ENCODE measurements at regions not wholly inside any gene's neighbourhood (a gene's known extent, or its start where the extent isn't known, plus 50 kb on each side); places are given as distances from the start of the nearest gene placed in this dataset.
"Not testable (repeated sequence)": the region's sequence is repeated elsewhere in the genome, so short reads cannot be mapped to it uniquely, and the experiment has no call there.

- DNase-seq (ENCODE audit: low read depth): no peak
Measured at GRCh38 chr3:158026236-158026635, 80.0 kb downstream of the SHOX2 start.

- DNase-seq (ENCODE audit: low read depth): not testable (repeated sequence)
Measured at GRCh38 chr3:158019897-158020296, 86.3 kb downstream of the SHOX2 start.

DNA sequence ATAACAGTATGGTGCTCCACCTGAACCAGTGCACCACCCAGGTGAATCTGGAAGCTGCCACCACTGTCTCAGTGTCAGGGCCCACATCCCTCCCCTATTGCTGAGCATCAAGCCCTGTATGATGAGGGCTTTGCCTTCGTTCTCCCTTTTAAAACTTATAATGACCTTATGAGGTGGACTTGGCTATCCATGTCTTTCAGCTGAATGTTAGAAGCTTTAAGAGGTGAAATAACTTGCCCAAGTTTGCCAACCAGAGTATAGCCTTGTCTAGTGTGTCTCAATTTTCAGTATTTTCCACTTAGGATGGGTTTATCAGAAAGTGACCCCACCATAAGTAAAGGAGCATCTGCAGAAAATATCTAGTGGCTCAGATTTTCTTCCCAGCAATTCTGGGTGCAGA is 87.8 kb downstream of the SHOX2 start:
- DNase-seq (ENCODE audit: low read depth): no peak

GRCh38 chr3:158012901-158013300 is 93.3 kb downstream of the SHOX2 start:
- DNase-seq (ENCODE audit: low read depth): no peak

DNA sequence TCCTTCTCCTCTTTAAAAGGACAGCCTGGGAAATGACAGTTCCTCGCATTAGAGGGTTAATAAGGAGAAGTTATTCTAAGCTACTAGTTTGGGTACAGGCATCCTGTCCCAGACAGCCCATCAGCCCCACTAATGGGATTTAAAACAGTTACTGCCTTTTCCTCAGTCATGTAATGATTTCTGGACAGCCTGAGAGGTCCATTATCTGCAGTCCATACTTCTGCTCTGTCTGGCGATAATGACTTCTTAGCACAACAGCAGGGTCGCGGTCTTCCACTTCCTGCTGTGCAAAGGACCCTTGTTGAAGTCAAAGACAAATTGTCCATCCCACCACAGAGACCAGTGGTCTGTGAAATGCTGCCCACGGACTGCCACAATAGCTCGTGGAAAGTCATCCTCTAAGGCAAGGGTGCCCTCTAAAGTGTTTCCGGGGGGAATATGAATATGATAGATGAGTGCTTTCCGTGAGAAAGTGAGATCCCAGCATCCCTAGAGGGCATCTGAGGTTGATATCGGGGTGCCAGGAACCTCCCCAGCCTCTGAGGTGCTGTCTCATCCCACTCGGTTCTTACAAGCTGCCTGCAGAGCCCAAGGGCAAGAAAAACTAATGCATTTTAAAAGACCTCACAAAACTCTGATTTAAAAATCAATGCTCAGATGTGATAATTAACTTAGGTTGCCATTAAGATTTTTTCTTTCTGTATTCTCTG is 100.7 kb downstream of the SHOX2 start:
- DNase-seq (ENCODE audit: low read depth): no peak

GRCh38 chr3:157999246-157999645 is 107.0 kb downstream of the SHOX2 start:
- no peak for DNase-seq (ENCODE audit: low read depth)

DNA sequence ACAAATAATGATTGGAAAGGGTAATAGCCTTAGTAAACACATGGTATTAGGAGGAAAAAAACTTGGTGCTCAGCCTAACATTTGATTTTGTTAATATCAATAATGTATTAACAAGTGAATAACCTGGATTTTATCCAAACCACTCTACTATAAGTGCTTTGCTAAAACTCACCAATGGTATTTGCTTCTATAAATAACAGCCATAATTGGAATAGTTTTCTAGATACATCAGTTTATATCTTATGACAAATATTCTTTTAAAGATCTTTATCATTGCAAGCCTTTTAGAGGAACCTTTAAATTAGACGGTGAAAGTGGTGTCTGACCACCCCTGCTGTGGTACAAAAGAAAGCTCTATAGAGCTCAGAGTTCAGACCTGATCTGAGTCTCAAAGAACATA is 123.9 kb downstream of the SHOX2 start:
- no peak for DNase-seq (ENCODE audit: low read depth)

DNA sequence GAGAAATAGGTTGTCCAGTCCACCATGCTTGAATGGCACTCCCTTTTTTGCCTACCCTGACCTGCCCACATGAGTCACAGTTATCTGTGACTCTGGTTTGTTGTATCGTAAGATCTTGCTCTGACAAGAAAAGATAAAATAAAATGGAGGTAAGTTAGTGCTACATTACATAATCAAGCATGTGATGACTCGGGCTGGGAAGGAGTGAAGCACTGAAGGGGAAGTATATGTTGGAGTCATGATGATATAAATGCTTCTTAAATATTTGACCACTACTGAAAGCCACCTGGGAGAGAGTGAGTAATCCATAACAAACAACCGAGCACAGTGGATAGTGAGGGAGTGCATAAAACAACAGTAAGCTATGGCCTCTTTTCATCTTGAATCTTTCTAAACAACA is 124.4 kb downstream of the SHOX2 start:
- DNase-seq (ENCODE audit: low read depth): no peak

DNA sequence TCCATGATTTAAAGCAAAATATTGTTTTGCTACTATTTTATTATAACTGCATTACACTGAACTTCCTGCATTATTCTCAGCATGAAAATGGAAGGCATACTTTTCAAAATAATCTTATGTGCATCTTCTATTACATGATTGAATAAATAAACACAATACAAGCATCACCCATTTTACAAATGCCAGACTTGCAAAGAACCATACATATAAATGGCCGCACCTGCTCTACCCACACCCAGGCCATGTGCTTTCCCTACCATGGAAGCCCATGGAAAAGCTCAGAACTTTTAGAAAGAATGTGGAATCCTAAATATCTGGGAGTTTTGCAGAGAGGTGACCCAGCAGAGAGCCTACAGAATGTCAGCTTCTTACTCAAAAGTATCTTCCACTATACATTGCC is 127.2 kb downstream of the SHOX2 start:
- no peak for DNase-seq (ENCODE audit: low read depth)

DNA sequence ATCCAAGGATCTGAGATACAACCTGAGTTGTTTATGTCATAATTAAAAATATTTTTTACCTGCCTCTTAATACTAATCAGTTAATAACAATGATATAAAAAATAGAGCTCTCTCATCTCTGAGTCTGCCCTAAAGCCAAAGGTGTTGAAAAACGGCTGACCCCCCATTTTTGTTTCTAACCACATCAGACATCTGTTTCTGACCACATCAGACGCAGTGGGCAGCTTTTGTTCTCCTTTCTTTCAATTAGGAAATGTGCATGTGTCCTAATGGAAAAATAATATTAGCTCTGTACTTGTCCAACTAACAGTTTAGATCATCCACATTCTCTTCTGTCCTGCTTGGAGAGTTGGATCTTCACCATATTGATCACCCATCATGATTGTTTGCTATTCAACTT is 144.6 kb downstream of the SHOX2 start:
- DNase-seq (ENCODE audit: low read depth): no peak

- no peak for DNase-seq (ENCODE audit: low read depth)
Measured at GRCh38 chr3:157958457-157958856, 147.8 kb downstream of the SHOX2 start.

GRCh38 chr3:157956850-157957249 is 149.4 kb downstream of the SHOX2 start:
- no peak for DNase-seq (ENCODE audit: low read depth)

GRCh38 chr3:157956176-157956575 is 150.0 kb downstream of the SHOX2 start:
- DNase-seq (ENCODE audit: low read depth): no peak

GRCh38 chr3:157953565-157953964 is 152.7 kb downstream of the SHOX2 start:
- no peak for DNase-seq (ENCODE audit: low read depth)

GRCh38 chr3:157948605-157949383 is 157.4 kb downstream of the SHOX2 start:
- DNase-seq (ENCODE audit: low read depth): no peak

DNA sequence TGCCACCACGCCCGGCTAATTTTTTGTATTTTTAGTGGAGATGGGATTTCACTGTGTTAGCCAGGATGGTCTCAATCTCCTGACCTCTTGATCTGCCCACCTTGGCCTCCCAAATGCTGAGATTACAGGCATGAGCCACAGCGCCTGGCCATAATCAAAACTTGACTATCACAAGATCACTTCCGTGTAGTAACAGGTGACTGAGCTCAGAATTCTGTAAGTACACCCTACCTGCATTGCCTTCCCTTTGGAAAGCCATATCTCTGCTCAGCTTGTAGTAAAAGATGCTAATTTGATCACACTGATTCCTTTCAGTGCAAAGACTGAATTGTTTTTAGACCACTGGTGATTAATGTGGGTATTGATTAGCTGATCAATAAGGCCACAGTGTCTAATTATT is 167.1 kb downstream of the SHOX2 start:
- no peak for DNase-seq (ENCODE audit: low read depth)

DNA sequence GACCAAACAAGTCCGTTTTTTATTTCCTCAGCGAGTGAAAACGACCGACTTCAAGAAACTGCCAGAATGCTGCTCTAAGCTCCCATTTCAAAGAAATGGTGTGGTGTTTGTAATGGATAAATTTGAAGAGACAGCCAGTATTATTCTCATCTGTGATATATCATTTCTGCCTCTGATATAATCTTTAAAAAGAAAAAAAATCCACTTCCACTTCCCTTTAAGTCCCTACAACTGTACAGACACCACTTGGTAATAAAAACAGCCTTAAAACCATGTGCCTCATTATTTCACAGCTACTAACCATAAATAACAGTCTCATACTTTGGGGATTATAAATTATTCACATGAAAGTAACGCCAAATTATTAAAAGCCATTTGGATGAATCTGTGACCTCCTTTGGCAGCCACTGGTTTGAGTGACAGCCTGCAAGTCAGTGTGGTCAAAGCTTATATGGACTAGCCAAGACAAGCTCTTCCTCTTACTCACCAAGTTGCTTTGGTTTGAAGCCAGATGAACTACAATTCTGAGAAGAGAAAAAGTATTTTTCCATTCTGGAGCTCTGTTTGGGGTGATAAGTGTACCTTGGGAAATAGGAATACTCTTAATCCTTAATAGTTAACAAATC is 168.0 kb downstream of the SHOX2 start:
- DNase-seq (ENCODE audit: low read depth): no peak

GRCh38 chr3:157931517-157931916 is 174.7 kb downstream of the SHOX2 start:
- DNase-seq (ENCODE audit: low read depth): no peak

DNA sequence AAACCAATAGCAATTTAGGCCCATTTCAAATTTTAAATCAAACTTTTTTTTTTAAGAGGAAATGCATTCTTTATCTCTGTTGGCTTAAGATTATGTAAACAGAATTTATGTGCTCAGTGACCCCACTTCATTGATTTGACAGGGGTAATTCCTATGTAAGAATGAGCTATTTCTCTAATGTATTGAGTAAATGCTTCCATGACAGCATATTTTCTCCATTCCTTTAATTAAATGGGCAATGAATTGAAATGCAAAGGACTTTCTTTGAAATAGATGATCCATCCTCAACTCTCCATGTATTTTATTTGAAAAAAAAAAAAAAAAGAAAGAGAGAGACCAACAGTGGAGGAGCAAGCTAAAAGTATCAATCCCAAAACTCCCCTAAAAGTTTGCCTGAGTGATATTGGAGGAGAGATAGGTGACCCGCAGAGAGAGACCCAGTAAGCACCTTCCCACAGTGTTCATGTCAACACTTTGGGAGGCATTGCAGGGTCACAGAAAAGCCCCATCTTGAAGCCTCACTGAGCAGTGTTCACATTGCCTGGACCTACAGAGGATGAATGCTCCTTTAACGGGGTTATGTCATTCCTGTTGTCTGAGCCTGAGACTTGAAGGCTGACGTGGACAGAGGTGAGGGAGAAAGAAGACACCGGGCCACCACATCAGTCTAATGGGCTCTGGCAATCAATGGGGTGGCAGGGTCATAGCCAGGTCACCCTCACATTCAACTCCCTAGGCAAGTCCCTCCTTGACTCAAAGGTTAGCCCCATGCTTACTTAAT is 176.0 kb downstream of the SHOX2 start:
- DNase-seq (ENCODE audit: low read depth): no peak

GRCh38 chr3:157926822-157927221 is 179.4 kb downstream of the SHOX2 start:
- DNase-seq (ENCODE audit: low read depth): no peak

- no peak for DNase-seq (ENCODE audit: low read depth)
Measured at GRCh38 chr3:157922614-157923013, 183.6 kb downstream of the SHOX2 start.

DNA sequence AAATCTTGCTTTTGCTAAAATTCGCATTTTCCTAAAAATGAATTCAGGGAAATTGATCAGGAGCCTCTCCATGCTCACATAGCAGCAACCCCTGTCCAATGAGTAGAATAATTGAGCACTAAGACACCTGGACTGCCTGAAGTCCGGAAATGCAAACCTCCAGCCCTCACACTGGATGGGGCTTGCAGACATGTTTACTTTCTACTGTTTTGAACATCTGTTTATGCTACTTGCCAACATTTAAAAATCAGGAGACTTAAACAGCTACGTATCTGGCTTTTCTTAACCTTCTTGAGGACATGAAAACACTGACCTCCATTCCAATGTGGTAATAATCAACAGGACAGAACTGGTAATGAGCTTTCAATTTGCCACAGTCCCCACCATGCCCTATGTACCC is 184.4 kb downstream of the SHOX2 start:
- DNase-seq (ENCODE audit: low read depth): no peak

All from activated T-helper 1 cell treated with Interleukin-2 at 50 U/mL for 16 hours (primary cell).